CD4-positive, alpha-beta T cell treated with Interleukin-10 for 1 hour (primary cell): ENCODE measurements at regions not wholly inside any gene's neighbourhood (a gene's known extent, or its start where the extent isn't known, plus 50 kb on each side); places are given as distances from the start of the nearest gene placed in this dataset.

ENCODE experiments used
- DNase-seq: peaks from one replicate; pipeline ENCODE4 v3.0.0-alpha.2; 2020

DNA sequence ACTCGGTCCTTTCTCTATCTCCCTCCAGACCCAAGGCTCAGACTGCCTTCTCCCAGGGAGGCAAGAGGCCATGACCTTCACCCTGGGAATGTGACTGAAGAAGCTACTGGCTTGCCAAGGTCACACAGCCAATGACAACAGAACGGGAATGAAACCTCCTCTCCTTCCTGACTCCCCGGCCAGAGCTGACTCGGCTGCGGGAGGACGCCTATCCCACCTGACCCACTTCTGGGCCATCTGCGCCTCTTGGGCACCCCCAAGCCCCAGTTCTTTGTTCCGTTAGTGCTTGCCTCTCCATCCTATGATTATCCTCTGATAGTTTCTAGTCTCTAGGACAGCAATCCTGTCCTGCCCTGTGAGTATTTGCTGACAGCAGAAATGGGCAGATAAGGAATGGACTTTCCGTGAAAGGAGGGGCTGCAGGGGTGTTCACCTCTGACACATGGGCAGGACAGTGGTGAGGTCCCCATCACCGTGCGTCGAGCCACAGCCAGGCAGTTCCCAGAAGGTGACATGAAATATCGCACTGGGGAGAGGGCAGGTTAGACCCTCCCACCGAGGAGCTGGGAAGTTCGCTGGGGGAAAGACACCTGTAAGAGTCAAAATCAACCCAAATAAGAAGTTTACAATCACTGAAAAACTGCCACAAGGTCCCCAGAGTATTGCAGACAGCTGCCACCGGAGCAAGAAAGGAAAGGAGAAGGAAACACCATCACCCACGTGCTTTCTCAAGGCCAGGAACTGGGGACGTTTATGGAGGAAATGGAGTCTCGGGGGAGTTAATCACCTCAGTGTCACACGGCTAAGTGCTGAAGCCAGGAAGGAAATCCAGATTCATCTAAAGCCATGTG, 63.0 kb downstream of the INSIG1 start:
- DNase-seq: no peak

DNA sequence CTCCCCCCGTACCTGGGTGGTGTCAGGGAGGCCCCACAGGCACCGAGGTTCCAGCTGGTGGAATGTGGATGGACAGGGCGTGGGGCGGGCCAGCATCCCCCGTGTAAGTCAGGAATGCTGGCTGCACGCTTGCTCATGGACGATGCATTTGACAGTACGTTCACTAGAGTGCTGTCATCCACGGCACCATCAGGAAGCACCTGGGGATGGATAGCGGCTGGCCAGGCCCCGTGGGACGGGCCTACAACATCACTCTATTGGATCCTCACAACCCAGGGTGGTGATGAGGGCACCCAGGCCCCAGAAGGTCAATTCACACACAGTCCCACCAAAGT, 63.6 kb downstream of the INSIG1 start:
- no peak for DNase-seq

GRCh38 chr7:155361947-155362346, 64.3 kb downstream of the INSIG1 start:
- DNase-seq: no peak

GRCh38 chr7:155362380-155363145, 64.9 kb downstream of the INSIG1 start:
- DNase-seq: no peak

- DNase-seq: no peak
These were observed 65.5 kb downstream of the INSIG1 start for GRCh38 chr7:155363146-155363539.

DNA sequence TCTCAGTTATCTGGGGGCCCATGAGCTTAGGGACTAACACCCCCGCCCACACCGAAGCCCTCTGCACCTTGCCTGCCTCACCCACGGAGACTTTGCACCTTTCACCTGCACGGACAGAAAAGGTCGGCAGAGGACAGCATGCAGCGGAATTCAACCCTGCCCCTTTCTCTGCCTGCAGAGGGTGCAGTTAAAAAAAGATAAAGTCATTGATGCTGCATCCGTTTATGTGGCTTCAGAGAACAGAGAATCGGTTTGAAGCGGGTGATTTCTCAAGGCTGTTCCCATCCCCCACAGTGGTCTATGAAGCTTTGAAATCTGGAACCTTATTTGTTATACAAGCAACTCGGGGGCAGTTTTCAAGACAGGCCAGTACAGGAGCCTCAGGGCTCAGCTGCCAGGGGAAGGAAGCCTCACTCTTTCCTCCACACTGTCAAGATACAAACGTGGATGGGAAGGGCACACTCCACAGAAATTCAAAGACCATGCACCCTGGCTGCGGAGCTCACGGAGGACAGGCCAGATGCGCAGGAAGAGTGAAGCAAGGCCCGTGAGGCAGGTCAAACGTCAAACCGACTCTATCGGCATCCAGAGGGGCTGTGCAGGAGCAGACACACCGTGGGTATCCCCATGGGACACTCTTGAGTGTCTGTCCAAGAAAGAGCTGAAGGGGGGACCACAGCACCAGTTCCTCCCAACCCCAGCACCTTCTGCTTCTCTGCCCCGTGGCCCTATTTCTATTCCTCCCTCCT, 66.3 kb downstream of the INSIG1 start:
- no peak for DNase-seq

DNA sequence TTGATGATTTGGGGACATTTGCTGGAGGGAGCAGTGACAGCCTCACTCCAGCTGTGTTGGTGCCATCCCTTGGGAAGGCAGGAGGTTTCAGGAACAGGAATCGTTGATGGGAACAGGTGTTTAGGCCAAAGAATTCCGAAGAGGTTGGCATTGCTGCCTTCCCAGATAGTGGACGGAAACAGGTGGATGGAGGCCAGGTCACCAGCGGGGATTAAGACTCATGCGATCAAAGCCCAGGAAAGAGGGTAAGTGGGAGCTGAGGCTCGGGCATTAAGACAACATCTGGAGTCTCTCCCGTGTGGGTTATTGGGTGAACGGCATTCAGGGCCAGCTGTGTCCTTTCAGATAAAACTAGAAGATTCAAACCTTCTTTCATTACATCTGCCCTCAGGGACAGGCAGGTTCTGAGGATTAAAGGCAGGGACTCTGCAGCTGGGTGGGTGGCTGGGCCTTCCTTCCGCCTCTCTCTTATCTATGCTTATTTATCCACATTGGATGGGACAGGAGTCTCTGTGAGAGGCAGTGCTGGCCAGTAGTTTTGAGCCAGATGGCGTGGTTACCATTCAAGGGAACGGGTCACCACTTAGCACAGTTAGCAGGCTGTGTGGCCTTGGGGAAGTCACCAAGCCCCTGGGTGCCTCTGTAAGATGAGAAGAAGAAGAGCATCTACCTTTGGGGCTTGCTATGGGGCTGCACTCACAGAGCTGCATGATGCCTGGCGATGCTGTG, 67.6 kb downstream of the INSIG1 start:
- no peak for DNase-seq

DNA sequence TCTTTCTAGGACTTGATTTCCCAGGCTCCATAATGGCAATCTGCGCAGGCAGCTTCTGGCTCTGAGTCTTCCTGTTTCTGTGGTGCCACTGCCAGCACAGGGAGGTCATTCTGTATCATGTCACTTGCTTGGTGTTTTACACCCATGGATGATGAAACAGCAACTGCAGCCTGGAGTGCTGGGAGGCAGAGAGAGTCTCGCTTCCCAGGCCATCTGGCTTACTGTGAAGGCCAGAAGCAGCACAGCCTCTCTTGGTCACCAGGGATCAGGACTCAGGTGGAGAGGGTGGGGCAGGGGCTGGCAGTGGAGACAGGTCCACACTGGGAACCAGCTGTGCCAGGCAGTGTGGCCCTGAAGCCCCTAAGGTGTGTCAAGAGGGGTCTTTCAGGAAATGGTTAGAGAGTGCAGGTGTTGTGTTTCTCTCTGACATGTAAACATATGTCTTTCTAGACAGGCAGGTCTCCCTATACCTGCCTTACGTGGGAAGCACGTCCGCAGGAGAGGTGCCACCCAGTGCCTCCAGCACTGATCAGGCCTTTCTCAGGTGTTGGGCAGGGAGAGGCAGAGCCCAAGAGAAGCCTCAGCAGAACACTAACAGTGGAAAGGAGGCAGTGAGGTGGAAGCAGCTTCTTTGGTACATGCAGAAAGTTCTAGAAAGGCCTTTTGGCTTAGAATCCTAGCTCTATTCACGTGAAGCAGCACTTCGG, 71.4 kb downstream of the INSIG1 start:
- no peak for DNase-seq

DNA sequence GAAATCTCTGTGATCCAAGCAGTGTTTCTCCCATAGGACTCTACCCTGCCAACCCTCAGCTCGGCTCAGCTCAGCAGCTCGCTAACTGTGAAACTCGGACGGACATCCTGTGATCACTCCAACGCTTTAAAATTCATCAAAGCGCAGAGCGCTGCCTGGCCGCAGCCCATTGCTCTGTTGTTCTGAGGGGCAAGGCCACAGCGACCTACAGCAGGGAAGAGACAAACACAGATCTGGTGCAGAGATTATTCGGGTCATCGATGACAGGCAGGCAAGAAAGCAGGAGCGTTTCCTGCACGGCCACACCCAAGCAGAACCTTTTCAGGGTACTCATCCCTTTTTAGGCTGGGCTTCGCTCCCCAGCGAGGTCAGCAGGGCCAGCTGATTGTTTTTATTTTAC, 72.1 kb downstream of the INSIG1 start:
- no peak for DNase-seq

DNA sequence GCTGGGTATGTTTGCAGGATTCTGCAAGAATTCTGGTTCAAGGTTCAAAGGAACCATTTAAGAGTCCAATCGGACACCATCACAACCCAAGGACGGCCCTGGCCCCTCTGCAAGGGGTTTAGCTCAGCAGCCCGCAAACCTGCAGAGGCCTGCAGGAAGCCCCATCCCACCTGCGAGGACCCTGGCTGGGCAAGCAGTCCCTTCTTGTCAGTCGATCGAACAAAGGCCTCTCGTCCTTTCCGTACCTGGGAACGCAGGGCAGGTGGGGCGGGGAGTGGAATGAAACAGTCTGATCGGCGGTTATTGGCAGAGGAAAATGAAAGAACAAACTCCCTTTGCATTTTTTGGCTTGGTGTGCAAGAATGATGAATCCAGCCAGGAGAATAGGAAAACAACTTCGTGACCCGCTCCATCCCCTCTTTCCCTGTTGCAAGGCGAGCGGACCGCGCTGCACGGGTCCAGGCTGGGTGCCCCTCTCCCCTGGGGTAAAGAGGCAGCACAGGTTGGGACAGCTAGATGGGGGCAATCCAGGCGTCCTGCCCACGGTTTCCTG, 73.7 kb downstream of the INSIG1 start:
- no peak for DNase-seq

DNA sequence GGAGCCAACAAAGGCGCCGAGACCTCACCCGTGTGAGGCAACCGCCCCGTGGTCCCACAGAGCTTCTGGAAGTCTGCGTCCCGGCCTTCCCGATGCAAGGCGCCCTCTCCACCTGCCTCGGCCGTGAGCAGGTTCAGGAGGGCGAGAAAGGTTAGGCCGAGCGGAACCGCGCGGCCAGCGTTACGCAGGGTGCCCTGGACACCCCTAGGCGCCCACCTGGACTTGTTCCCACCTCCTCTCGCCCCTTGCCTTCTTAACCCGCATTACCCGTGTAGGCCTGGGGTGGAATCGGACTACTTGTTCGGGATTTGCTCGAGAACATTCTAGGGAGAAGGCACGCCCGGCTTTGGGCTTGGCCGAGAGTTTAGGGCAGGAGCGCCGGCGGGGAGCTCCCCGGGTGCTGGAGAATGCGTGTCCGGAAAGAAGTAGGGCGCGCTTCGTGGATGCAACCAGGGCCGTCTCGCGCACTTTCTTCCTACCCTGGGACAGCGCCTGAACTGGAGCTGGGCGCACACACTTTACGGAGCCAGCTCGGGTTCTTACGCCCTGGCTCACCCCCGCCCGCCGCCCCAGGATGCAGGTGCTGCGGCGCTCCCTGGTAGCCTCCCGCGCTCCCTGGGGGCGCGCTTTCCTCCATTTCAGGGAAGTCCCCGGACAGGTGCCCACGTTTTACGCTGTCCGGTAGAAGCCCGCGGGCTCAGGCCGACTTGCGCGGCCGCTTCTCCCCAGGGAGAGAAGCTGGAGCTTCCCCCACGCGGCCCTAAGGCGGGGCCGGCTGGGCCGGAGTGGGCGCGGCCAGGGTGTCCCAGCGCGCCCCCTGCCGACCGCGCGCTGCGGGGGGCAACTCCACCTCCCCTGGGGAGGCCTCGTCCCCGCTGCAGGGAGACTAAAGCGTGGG, 74.5 kb downstream of the INSIG1 start:
- DNase-seq: no peak

- DNase-seq: no peak
These were observed 75.2 kb downstream of the INSIG1 start for GRCh38 chr7:155372782-155373358.

DNA sequence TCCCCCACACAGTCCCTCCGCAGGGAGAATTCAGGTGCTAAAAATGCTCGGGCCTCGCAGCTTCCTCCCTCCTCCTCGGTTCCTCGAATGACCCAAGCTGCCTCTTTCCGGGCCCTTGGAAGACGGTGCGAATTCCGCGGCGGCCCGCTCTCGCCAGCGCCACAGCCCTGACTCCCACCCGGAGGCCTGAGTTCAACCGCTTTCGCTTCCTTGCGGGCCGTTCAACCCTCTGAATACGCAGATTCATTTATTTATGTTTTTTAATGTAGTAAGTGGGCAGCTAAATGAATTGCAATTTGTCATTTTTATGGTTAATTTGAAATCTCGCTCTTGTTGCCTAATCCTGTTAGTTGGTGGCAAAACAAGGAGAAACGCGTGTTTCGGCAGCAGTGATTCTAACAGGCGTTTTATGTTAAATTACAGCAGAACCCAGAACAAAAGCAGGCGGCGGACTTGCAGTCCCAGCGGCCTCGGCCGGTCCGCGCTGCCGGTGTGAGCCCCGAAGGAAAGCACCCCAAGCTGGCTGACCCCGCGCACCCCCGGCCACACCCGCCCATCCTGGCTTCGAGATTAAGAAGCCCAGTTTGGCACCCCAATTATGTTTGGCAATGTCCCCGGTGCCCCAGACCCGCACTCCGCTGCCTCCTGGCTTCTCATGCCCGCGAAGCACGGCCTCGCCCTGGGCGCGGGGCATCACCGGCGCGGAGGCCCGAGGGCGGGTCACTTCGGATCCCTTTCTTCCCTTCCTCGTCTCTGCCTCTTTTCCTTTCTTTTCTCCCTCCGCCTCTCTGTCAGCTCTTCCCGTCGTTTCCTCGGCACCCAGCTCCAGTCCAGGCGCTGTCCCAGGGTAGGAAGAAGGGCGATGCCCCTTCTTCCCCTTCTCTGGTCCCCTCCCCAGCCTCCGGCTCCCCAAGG, 75.9 kb downstream of the INSIG1 start:
- DNase-seq: no peak

DNA sequence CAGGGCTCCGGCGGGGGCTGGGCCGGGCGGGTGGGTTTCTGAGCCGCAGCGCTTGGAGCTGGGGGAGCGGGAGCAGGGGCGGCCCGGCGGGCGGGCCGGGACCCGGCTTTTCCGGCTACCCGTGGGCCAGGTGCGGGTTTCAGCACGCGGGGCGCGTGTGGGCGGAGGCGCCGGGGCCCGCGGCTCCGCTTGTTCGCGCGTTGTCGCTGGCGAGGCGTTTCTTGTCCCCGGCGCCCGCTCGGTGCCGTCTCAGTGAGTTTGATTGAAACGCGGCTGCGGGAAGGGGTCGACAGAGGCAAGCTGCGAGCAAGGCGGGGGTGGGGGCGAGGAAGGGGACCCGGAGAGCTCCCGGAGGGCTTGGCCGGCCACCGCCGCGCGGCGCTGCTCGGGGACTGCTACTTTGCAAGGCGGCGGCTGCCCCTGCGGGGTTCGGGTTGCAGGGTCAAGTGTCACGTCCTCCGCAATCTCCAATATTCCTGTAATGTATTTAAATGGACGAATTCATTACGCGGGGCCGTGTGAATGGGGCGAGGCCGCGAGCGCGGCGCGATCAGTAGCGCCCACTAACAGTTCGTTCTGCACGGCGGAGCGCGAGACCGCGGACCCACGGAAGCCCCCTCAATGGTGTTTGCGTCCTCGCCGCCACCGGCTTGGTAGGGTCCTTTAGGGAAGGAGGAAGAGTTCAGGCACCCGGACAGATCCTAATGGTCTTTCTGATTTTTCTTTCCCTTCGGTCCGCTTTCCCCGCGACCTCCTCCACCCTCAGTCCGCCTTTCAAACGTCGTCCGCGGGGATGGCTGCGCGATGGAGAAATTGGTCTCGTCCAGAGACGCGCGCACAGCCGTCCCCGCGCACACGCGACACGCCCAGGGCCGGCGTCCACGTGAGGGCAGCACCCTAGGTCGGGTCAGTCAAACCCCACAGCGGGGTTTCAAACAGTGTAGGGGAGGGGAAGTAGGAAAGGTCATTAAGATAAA, 76.9 kb downstream of the INSIG1 start:
- DNase-seq: no peak

GRCh38 chr7:155375337-155376277, 77.9 kb downstream of the INSIG1 start:
- DNase-seq: no peak

DNA sequence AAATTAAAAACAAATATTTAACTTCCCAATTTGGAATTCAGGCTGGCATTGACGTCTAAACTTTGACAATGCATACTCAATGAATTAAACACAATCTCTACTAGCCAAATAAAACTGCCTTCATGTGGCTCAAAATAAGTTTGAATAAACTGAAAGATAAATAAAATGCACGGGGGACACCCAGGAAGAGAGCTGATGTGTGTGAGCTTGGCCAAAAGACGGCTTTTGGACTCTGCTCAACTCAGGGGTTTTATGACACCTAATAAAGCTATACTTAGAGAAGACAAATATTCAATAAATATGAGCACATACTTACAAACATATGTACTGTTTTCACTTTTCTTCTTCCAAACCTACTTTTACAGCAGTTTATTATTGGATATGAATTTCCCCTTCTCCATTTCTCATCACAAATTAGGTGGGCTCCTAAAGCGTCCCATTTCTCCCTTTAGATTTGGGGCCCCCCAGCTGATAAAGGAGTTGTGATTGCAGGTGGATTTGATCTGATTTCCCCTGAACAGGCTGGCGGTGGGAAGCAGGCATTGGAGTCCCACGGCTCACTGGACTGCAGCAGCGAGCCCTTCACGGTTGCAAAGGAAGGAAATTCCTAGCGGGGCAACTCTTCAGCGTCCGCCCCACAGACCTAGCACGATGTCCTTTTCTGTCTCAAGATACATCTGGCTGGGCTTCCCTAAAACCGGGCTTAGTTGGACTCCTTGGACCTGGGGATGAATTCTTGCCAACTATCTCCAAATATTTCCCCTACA, 79.6 kb downstream of the INSIG1 start:
- no peak for DNase-seq
